NOMO-1 treated with DMSO at 0.1 percent for 48 hours (cell line): ENCODE measurements at regions not wholly inside any gene's neighbourhood (a gene's known extent, or its start where the extent isn't known, plus 50 kb on each side); places are given as distances from the start of the nearest gene placed in this dataset.

Experiments used
- DNase-seq: peaks from one replicate; lab custom pipeline; 2025; ENCODE audit not compliant: unreplicated experiment; lab: John Stamatoyannopoulos, UW

GRCh38 chr5:113900141-113900540, 386.6 kb downstream of the YTHDC2 start:
- DNase-seq, result no peak

- DNase-seq, result no peak
Measured at GRCh38 chr5:113900816-113901215, 387.3 kb downstream of the YTHDC2 start.

- DNase-seq, result no peak
Measured at GRCh38 chr5:113901718-113902117, 388.2 kb downstream of the YTHDC2 start.

- DNase-seq, result no peak
Measured at GRCh38 chr5:113902917-113903660, 389.6 kb downstream of the YTHDC2 start.

GRCh38 chr5:113909782-113910181, 396.3 kb downstream of the YTHDC2 start:
- no peak for DNase-seq

- no peak for DNase-seq
Measured at GRCh38 chr5:113917997-113918396, 404.5 kb downstream of the YTHDC2 start.

GRCh38 chr5:113922343-113922742, 408.8 kb downstream of the YTHDC2 start:
- no peak for DNase-seq

- no peak for DNase-seq
Measured at GRCh38 chr5:113935453-113935852, 422.0 kb downstream of the YTHDC2 start.

- no peak for DNase-seq
Measured at GRCh38 chr5:113937301-113937700, 423.8 kb downstream of the YTHDC2 start.

- no peak for DNase-seq
Measured at GRCh38 chr5:113939988-113940387, 421.9 kb upstream of the KCNN2 start.

GRCh38 chr5:113950186-113950585, 411.7 kb upstream of the KCNN2 start:
- DNase-seq, result no peak

- DNase-seq, result no peak
Measured at GRCh38 chr5:113965225-113965624, 396.6 kb upstream of the KCNN2 start.

GRCh38 chr5:113969901-113970300, 392.0 kb upstream of the KCNN2 start:
- DNase-seq, result no peak

GRCh38 chr5:113971454-113971853, 390.4 kb upstream of the KCNN2 start:
- no peak for DNase-seq

- DNase-seq, result no peak
Measured at GRCh38 chr5:113974976-113975375, 386.9 kb upstream of the KCNN2 start.

- no peak for DNase-seq
Measured at GRCh38 chr5:113984928-113985327, 376.9 kb upstream of the KCNN2 start.

- no peak for DNase-seq
Measured at GRCh38 chr5:113985505-113985904, 376.4 kb upstream of the KCNN2 start.

- no peak for DNase-seq
Measured at GRCh38 chr5:113989278-113989912, 372.5 kb upstream of the KCNN2 start.

GRCh38 chr5:113989913-113990305, 372.0 kb upstream of the KCNN2 start:
- no peak for DNase-seq

GRCh38 chr5:114001076-114001475, 360.8 kb upstream of the KCNN2 start:
- no peak for DNase-seq

- DNase-seq, result no peak
Measured at GRCh38 chr5:114006582-114006981, 355.3 kb upstream of the KCNN2 start.

GRCh38 chr5:114007678-114008077, 354.2 kb upstream of the KCNN2 start:
- no peak for DNase-seq

- DNase-seq, result no peak
Measured at GRCh38 chr5:114010362-114010761, 351.5 kb upstream of the KCNN2 start.
